OCI-LY1 (cell line): ENCODE measurements at regions not wholly inside any gene's neighbourhood (a gene's known extent, or its start where the extent isn't known, plus 50 kb on each side); places are given as distances from the start of the nearest gene placed in this dataset.

ENCODE experiments used
- CTCF ChIP-seq: fragments of 200-600 bp; sonication (generic), shearing (Covaris generic); IDR thresholded peaks from 2 replicates; pipeline ENCODE4 v1.5.1; 2017; ENCODE audit warnings: mild to moderate bottlenecking, antibody characterized with exemption, low read length, moderate library complexity, mixed read lengths
- EZH2 ChIP-seq: fragments of 200-600 bp; sonication (generic), shearing (Covaris generic); IDR thresholded peaks from 2 replicates; pipeline ENCODE4 v1.8.0; 2017; ENCODE audit warnings: borderline replicate concordance, mixed run types, mild to moderate bottlenecking, antibody characterized with exemption, low read length, moderate library complexity, mixed read lengths

DNA sequence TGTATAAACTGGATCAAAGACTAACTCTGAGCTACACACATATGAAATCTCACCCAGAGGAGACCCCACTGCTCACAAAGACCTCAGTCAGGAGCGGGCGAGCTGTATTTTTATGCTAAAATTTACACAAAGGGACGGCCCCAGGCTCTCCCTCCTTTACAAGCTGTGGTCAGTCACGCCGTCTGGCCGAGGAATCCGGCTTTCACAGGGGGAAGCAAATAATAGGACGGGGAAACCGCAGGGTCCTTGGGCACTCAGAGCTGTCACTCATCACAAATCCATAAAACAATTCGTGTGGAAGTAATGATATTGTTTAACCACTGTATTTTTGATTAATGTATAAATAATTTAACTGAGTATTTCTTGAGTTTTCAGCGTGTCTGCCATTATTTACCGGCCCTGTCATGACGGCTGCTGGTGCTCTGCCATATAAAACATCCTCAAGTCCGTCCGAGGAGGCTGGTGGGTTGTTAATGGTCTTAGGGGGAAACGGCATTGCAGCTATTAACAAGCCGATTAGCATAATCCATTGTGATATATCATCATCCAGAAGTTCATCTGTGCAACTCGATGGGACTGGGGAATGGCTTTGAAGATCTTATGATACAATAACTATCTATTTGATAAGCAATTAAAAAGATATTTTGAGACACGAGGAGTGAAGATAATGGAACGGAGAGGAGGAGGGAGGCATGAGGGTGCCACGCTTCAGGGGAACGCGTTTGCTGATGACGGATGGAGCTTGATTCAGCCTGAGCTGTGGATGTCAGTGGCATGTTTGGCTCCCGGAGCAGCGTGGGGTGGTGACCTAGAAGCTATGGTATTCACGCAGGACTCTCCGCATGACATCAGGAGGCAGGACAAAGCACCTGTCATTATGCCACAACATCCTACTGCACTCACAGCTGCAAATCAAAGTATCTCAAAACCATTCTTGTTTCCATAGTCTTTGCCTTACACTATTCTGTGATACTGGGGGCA lies 150.9 kb downstream of the SHOX start:
- no peak for TF ChIP-seq CTCF
- TF ChIP-seq EZH2 = no peak
